HG03442 (cell line): ENCODE measurements at regions not wholly inside any gene's neighbourhood (a gene's known extent, or its start where the extent isn't known, plus 50 kb on each side); places are given as distances from the start of the nearest gene placed in this dataset.
"Not testable (repeated sequence)": the region's sequence is repeated elsewhere in the genome, so short reads cannot be mapped to it uniquely, and the experiment has no call there.

ENCODE experiments used
- ATAC-seq: cut with Tn5 transposase; IDR thresholded peaks from one replicate; pipeline ENCODE4 v1.9.1; 2021; ENCODE audit warnings: mild to moderate bottlenecking, moderate library complexity; ENCODE audit not compliant: unreplicated experiment

GRCh38 chr4:189828081-189828697 lies 112.5 kb upstream of the FRG1 start:
- ATAC-seq, result no peak

GRCh38 chr4:189832528-189832927 lies 108.1 kb upstream of the FRG1 start:
- ATAC-seq, result no peak

GRCh38 chr4:189834616-189835015 lies 106.1 kb upstream of the FRG1 start:
- ATAC-seq, result no peak

DNA sequence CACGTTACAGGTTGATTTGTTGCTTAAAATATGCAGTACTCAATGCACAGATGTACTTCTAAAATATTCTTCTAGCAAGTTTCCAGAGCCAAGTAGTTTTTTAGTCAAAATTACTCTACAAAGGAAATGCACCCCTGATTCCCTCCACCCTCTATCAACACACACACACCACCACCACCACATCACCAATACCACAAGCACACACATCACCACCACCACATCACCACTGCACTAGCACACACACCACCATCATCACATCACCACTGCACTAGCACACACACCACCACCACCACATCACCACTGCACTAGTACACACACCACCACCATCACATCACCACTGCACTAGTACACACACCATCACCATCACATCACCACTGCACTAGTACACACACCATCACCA lies 105.2 kb upstream of the FRG1 start:
- no peak for ATAC-seq

DNA sequence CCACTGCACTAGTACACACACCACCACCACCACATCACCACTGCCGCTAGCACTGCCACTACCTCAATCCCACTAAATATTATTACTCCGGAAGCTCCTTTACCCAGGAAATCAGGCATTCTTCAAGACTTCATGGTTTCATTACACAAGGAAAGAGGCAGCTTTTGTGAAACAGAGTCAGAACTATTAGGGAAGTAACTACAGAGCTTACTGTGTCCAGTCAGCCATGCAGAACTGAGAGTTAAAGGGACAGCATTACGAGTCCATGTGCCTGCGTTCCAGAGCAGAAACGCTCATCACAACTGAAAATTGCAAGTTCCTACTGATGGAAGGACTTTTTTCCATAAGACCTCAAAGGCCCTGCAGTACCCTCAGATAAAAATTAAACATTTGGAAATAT lies 103.2 kb upstream of the FRG1 start:
- ATAC-seq, result no peak

DNA sequence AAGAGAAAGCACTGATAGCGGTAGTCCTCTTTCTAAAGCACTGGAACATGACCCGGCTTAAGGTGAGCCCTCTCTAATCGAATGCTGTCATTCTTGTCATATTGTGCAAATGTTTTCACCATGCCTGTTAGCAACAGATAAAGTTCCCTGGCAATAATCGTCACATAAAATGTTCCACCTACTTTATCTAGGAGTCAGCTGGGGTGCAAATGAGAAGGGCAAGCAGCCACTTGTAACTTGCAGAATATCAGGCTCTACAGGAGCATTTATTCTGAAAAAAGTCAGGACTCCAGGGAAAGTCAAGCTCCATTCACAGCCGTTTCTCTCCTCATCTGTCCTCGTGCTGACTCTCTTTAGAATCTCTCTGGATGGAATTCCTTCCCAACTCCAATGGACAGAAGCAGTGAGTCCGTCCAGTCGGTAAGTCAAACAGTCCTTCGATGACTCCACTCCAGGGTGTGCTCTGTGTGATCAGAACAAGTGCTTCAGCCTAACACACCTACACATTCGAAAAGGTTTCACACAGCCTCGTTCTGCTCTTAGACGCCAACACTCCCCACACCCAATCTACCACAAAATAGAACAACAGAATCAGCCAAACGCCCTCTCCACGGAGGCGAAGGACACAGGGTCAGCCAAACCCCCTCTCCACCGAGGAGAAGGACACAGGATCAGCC lies 101.7 kb upstream of the FRG1 start:
- ATAC-seq, result no peak

GRCh38 chr4:189840356-189840755 lies 100.3 kb upstream of the FRG1 start:
- no peak for ATAC-seq

DNA sequence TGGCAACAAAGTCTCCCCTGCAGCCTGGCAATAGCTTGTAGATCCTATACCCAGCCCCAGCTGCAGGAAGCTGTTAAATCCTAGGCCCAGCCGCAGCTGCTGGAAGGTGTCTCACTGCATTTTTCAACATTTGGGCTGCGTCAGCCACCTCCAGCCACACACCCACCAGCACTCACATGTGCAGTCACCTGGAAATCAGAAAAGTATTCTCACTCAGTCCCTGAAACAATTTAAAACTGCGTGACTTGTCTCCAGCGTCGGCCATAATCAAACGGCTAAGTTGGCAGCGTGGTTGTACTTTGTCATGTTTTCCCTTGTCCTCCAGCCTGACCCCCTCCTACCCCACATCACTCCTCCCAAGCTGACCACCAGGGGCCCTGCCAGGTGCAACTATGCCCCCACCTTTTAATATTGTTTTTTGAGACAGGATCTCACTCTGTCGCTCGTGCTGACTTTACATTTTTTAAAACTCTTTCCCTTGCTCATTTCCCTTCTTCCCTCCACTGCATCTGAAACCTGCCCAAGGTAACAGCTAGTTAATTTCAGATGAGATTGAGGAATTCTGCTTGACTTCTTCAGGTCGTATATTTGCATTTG lies 97.2 kb upstream of the FRG1 start:
- no peak for ATAC-seq

- ATAC-seq, result no peak
These were observed 95.4 kb upstream of the FRG1 start for GRCh38 chr4:189845145-189845846.

DNA sequence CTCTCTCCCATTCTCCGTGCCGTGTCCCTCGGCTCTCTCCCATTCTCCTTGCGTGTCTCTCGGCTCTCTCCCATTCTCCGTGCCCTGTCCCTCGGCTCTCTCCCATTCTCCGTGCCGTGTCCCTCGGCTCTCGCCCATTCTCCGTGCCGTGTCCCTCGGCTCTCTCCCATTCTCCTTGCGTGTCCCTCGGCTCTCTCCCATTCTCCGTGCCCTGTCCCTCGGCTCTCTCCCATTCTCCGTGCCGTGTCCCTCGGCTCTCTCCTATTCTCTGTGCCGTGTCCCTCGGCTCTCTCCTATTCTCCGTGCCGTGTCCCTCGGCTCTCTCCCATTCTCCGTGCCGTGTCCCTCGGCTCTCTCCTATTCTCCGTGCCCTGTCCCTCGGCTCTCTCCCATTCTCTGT lies 94.6 kb upstream of the FRG1 start:
- not testable (repeated sequence) for ATAC-seq

- ATAC-seq, result not testable (repeated sequence)
These were observed 94.1 kb upstream of the FRG1 start for GRCh38 chr4:189846608-189847007.

DNA sequence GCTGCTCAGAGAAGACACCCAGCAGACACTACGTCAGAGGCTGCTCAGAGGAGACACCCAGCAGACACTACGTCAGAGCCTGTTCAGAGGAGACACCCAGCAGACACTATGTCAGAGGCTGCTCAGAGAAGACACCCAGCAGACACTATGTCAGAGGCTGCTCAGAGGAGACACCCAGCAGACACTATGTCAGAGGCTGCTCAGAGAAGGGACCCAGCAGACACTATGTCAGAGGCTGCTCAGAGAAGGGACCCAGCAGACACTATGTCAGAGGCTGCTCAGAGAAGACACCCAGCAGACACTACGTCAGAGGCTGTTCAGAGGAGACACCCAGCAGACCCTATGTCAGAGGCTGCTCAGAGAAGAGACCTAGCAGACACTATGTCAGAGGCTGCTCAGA lies 92.0 kb upstream of the FRG1 start:
- ATAC-seq, result not testable (repeated sequence)

DNA sequence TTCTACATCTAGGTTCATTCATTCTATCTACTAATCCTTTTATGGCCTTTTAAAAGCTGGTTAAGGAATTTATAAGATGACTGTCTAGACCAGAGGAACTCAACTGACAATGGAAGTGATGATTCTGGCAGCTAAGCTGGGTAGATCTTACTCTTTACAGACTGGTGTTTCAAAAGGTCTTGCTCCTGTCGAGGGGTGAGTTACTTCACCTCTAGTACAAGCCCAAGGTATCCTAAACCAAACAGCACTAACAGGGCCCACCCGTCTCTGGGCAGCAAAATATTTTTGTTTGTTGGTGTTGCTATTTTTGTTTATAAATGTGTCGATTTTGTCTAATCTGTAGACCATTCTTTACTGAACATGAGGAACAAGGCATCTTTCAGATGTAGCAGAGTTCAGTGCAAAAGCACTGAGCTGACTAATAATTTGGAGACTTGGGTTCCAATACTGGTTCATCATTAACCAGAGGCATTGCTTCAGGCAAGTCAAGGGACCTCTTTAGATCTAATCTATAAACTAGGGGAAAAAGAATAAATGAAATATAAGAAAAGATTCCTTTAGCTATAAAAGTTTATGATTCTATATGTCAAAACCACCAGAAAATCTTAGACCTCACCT lies 90.3 kb upstream of the FRG1 start:
- ATAC-seq, result no peak

- peak; percentile 65 for ATAC-seq
These were observed 82.2 kb upstream of the FRG1 start for GRCh38 chr4:189858435-189858834.

- ATAC-seq, result no peak
These were observed 79.6 kb upstream of the FRG1 start for GRCh38 chr4:189861101-189861500.

DNA sequence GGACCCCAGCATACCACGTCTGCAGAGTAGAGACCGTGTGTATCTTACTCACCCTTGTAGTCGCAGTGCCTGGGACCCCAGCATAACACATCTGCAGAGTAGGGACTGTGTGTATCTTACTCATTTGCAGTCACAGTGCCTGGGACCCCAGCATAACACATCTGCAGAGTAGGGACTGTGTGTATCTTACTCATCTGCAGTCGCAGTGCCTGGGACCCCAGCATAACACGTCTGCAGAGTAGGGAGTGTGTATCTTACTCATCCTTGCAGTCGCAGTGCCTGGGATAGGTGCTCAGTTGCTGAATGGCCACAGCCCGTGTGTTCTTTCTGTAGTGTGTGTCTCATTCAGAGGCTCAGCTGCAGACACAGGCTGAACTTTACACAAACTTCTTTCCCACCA lies 71.4 kb upstream of the FRG1 start:
- no peak for ATAC-seq

DNA sequence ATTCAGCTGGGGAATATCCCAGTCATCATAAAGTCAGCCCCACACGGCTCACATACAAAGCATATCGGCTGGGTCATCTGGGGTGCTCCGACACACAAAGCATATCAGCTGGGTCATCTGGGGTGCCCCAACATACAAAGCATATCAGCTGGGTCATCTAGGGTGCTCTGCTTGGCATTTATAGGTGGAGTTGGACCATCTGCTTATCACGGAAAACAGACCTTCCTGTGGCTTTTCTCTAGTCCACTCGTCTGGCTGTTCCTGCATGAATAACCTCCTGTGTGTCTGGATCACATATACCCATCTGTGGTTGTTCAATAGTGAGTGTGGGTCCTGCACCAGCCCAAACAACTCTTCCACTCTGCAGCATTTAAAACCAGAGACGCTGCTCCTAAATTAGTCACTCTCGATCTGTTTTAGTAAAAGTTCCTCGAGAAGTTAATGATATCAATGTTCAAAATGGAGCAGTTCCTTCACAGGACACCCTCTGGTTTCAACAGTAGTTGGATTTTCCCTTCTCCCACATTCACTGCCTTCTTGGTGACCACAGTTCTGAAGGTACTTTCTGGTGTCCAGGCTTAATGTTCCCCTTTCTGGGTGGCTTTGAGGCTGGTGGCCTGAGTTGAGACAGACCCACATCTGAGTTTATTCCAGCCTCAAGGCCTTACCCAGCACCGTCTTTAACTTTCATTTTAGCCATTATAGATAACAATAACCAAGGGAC lies 70.0 kb upstream of the FRG1 start:
- ATAC-seq, result no peak

DNA sequence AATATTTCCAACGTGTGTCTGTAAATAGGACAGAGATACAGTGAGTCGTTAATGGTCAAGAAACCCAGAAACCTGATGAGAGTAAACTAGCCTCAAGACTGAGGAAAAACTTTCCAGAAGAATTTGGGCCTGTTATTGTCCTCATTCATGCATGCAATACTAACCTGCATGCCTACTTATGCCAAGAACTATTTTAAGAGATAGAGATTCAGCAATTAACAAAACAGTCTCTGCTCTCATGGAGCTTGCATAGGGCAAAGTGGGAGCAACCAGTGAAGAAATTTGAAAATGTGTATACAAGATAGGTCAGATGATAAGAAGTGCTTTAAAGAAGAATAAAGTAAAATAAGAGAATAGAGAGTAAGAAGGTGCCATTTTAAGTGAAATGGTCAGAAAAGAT lies 66.1 kb upstream of the FRG1 start:
- ATAC-seq, result no peak

- peak; percentile 61 for ATAC-seq
These were observed 59.5 kb upstream of the FRG1 start for GRCh38 chr4:189881190-189881589.

DNA sequence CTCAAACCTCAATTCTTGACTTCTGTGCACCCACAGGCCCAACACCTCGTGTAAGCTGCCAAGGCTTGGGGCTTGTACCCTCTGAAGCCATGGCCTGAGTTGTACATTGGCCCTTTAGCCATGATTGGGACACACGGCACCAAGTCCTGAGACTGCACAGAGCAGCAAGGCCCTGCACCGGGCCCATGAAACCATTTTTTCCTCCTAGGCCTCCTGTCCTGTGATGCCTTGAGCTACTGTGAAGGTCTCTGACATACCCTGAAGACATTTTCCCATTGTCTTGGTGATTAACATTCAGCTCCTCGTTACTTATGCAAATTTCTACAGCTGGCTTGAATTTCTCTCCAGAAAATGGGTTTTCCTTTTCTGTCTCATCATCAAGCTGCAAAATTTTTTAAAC lies 52.3 kb upstream of the FRG1 start:
- ATAC-seq, result not testable (repeated sequence)
